ENCODE measurements at regions not wholly inside any gene's neighbourhood (a gene's known extent, or its start where the extent isn't known, plus 50 kb on each side); places are given as distances from the start of the nearest gene placed in this dataset.

GRCh38 chr15:35705030-35705883 lies 159.3 kb upstream of the DPH6 start:
- Histone ChIP-seq H3K36me3 (ENCODE audit: control insufficient read depth, insufficient read depth, low read length) (no peaks in the 10 kb centered on the region), H3K27me3 (replicated peaks; ENCODE audit: control insufficient read depth, insufficient read depth, low read length) (no peaks in the 10 kb centered on the region), H3K4me3 (replicated peaks; ENCODE audit: low read depth, low read length) (no peak overlapping the region)
- no peak for DNase-seq (ENCODE audit: extremely low read depth, insufficient read length)
- TF ChIP-seq CTCF (IDR thresholded peaks at IDR 0.05; ENCODE audit: insufficient read depth, low read length, poor library complexity, severe bottlenecking), result no peak

- no peak for DNase-seq (ENCODE audit: extremely low read depth, insufficient read length)
- no peaks in the 10 kb centered on the region for H3K27me3 ChIP-seq (replicated peaks; ENCODE audit: control insufficient read depth, insufficient read depth, low read length)
- no peak for TF ChIP-seq CTCF (IDR thresholded peaks at IDR 0.05; ENCODE audit: insufficient read depth, low read length, poor library complexity, severe bottlenecking)
Observed at GRCh38 chr15:35705884-35706585, 160.1 kb upstream of the DPH6 start.

GRCh38 chr15:35712956-35713355 lies 167.0 kb upstream of the DPH6 start:
- DNase-seq (ENCODE audit: extremely low read depth, insufficient read length), result no peak
- no peak overlapping the region for H3K4me3 ChIP-seq (replicated peaks; ENCODE audit: low read depth, low read length)
- H3K27me3 ChIP-seq (replicated peaks; ENCODE audit: control insufficient read depth, insufficient read depth, low read length), result no peaks in the 10 kb centered on the region
- TF ChIP-seq CTCF (IDR thresholded peaks at IDR 0.05; ENCODE audit: insufficient read depth, low read length, poor library complexity, severe bottlenecking), result no peak
- no peaks in the 10 kb centered on the region for H3K36me3 ChIP-seq (ENCODE audit: control insufficient read depth, insufficient read depth, low read length)

More at GRCh38 chr15:35705884-35706585, 160.1 kb upstream of the DPH6 start:
- H3K36me3 ChIP-seq (ENCODE audit: control insufficient read depth, insufficient read depth, low read length), result no peaks in the 10 kb centered on the region
- H3K4me3 ChIP-seq (replicated peaks; ENCODE audit: low read depth, low read length), result no peak overlapping the region

GRCh38 chr15:35713733-35714132 lies 167.8 kb upstream of the DPH6 start:
- no peak for TF ChIP-seq CTCF (IDR thresholded peaks at IDR 0.05; ENCODE audit: insufficient read depth, low read length, poor library complexity, severe bottlenecking)
- Histone ChIP-seq H3K4me3 (replicated peaks; ENCODE audit: low read depth, low read length) (no peak overlapping the region), H3K27me3 (replicated peaks; ENCODE audit: control insufficient read depth, insufficient read depth, low read length) (no peaks in the 10 kb centered on the region), H3K36me3 (ENCODE audit: control insufficient read depth, insufficient read depth, low read length) (no peaks in the 10 kb centered on the region)
- no peak for DNase-seq (ENCODE audit: extremely low read depth, insufficient read length)

- TF ChIP-seq CTCF (IDR thresholded peaks at IDR 0.05; ENCODE audit: insufficient read depth, low read length, poor library complexity, severe bottlenecking), result no peak
- no peaks in the 10 kb centered on the region for H3K36me3 ChIP-seq (ENCODE audit: control insufficient read depth, insufficient read depth, low read length)
- DNase-seq (ENCODE audit: extremely low read depth, insufficient read length), result no peak
- no peak overlapping the region for H3K4me3 ChIP-seq (replicated peaks; ENCODE audit: low read depth, low read length)
- H3K27me3 ChIP-seq (replicated peaks; ENCODE audit: control insufficient read depth, insufficient read depth, low read length), result no peaks in the 10 kb centered on the region
Observed at GRCh38 chr15:35717721-35718120, 171.8 kb upstream of the DPH6 start.
